HepG2 (cell line): ENCODE measurements at regions not wholly inside any gene's neighbourhood (a gene's known extent, or its start where the extent isn't known, plus 50 kb on each side); places are given as distances from the start of the nearest gene placed in this dataset.

Source experiments
- ATF7 ChIP-seq, 2 experiments: fragments of 450-650 bp in 1 of 2; sonication (generic) in 1 of 2; formaldehyde crosslinking in 1 of 2; IDR thresholded peaks; 2 replicates each; pipeline versions ENCODE4 v1.4.0 to v1.6.1; 2016 to 2020; ENCODE audit warnings: antibody characterized with exemption in 1 of 2, mild to moderate bottlenecking in 1 of 2, missing genetic modification reagents in 1 of 2
- BCL3 ChIP-seq: sonication (generic); formaldehyde crosslinking; IDR thresholded peaks from 2 replicates; pipeline ENCODE4 v1.5.1; 2020; ENCODE audit warnings: mild to moderate bottlenecking, missing genetic modification reagents, moderate library complexity
- CHCHD3 ChIP-seq: sonication (generic); formaldehyde crosslinking; IDR thresholded peaks from 2 replicates; pipeline ENCODE4 v1.8.0; 2022; ENCODE audit warnings: mild to moderate bottlenecking, missing genetic modification reagents, moderate library complexity
- DR1 ChIP-seq: sonication (generic); formaldehyde crosslinking; IDR thresholded peaks from 2 replicates; pipeline ENCODE4 v1.8.0; 2021; ENCODE audit warnings: mild to moderate bottlenecking, missing genetic modification reagents, inconsistent platforms
- ESRRA ChIP-seq: sonication (generic); formaldehyde crosslinking; IDR thresholded peaks from 2 replicates; pipeline ENCODE4 v1.5.1; 2020; ENCODE audit warnings: mild to moderate bottlenecking, low read depth, missing genetic modification reagents
- GPBP1L1 ChIP-seq: sonication (generic); formaldehyde crosslinking; IDR thresholded peaks from 2 replicates; pipeline ENCODE4 v1.5.0; 2020; ENCODE audit warnings: mild to moderate bottlenecking, missing genetic modification reagents
- HOMEZ ChIP-seq: IDR thresholded peaks from 2 replicates; pipeline ENCODE4 v1.6.1; 2016; ENCODE audit warnings: low read depth
- IKZF5 ChIP-seq: IDR thresholded peaks from 2 replicates; pipeline ENCODE4 v1.6.1; 2018; ENCODE audit warnings: missing genetic modification reagents, mild to moderate bottlenecking, missing compliant biosample characterization
- MTA1 ChIP-seq: sonication (generic); formaldehyde crosslinking; IDR thresholded peaks from 2 replicates; pipeline ENCODE4 v1.4.0; 2020; ENCODE audit warnings: missing genetic modification reagents, mild to moderate bottlenecking, borderline replicate concordance
- NR2F2 ChIP-seq: IDR thresholded peaks from 2 replicates; pipeline ENCODE4 v1.6.1; 2012; ENCODE audit warnings: low read depth, inconsistent platforms, borderline replicate concordance
- PAX8 ChIP-seq: sonication (generic); formaldehyde crosslinking; IDR thresholded peaks from 2 replicates; pipeline ENCODE4 v1.8.0; 2022; ENCODE audit warnings: mild to moderate bottlenecking, missing genetic modification reagents, borderline replicate concordance
- RFXANK ChIP-seq: IDR thresholded peaks from 2 replicates; pipeline ENCODE4 v1.6.1; 2016
- SALL1 ChIP-seq: sonication (generic); formaldehyde crosslinking; IDR thresholded peaks from 2 replicates; pipeline ENCODE4 v1.8.0; 2022; ENCODE audit warnings: mild to moderate bottlenecking, missing genetic modification reagents
- SMARCE1 ChIP-seq: fragments of 450-650 bp; IDR thresholded peaks from 2 replicates; pipeline ENCODE4 v1.6.1; 2017; ENCODE audit warnings: borderline replicate concordance
- ZFP36L2 ChIP-seq: sonication (generic); formaldehyde crosslinking; IDR thresholded peaks from 2 replicates; pipeline ENCODE4 v1.4.0; 2020; ENCODE audit warnings: missing genetic modification reagents
- ZNF512B ChIP-seq: sonication (generic); formaldehyde crosslinking; IDR thresholded peaks from 2 replicates; pipeline ENCODE4 v1.5.1; 2020; ENCODE audit warnings: missing genetic modification reagents, mild to moderate bottlenecking, borderline replicate concordance
- ZNF547 ChIP-seq: sonication (generic); formaldehyde crosslinking; IDR thresholded peaks from 2 replicates; pipeline ENCODE4 v1.5.1; 2020; ENCODE audit warnings: mild to moderate bottlenecking, missing genetic modification reagents
- ZNF558 ChIP-seq: sonication (generic); formaldehyde crosslinking; IDR thresholded peaks from 2 replicates; pipeline ENCODE4 v1.9.0; 2022; ENCODE audit warnings: mild to moderate bottlenecking, missing genetic modification reagents, borderline replicate concordance
- ZNF597 ChIP-seq: sonication (generic); formaldehyde crosslinking; IDR thresholded peaks from 2 replicates; pipeline ENCODE4 v1.5.0; 2020; ENCODE audit warnings: missing genetic modification reagents
- ZNF766 ChIP-seq: sonication (generic); formaldehyde crosslinking; IDR thresholded peaks from 2 replicates; pipeline ENCODE4 v1.5.0; 2020; ENCODE audit warnings: missing genetic modification reagents, borderline replicate concordance
- ZNF772 ChIP-seq: sonication (generic); formaldehyde crosslinking; IDR thresholded peaks from 2 replicates; pipeline ENCODE4 v1.5.0; 2020; ENCODE audit warnings: mild to moderate bottlenecking, missing genetic modification reagents
- ZNF83 ChIP-seq: sonication (generic); formaldehyde crosslinking; IDR thresholded peaks from 2 replicates; pipeline ENCODE4 v1.4.0; 2020; ENCODE audit warnings: missing genetic modification reagents, mild to moderate bottlenecking, borderline replicate concordance
- ZNF883 ChIP-seq: sonication (generic); formaldehyde crosslinking; IDR thresholded peaks from 2 replicates; pipeline ENCODE4 v1.5.1; 2020; ENCODE audit warnings: mild to moderate bottlenecking, missing genetic modification reagents; ENCODE audit errors: not compliant biosample characterization

- TF ChIP-seq ZNF512B (CRISPR knock-in tag), result no peak
- TF ChIP-seq GPBP1L1 (CRISPR knock-in tag), result no peak
- no peak for TF ChIP-seq PAX8 (CRISPR knock-in tag)
- no peak for TF ChIP-seq ZNF772 (CRISPR knock-in tag)
- no peak for TF ChIP-seq ZFP36L2 (CRISPR knock-in tag)
- TF ChIP-seq ESRRA (CRISPR knock-in tag), result no peak
- no peak for TF ChIP-seq DR1 (CRISPR knock-in tag)
- TF ChIP-seq SMARCE1, result no peak
- TF ChIP-seq ZNF558 (CRISPR knock-in tag), result no peak
- TF ChIP-seq ZNF597 (CRISPR knock-in tag), result no peak
- no peak for TF ChIP-seq BCL3 (CRISPR knock-in tag)
- TF ChIP-seq MTA1 (CRISPR knock-in tag), result no peak
- no peak for TF ChIP-seq ATF7 (IDR thresholded peaks at IDR 0.05)
- no peak for TF ChIP-seq ATF7 (CRISPR knock-in tag; IDR thresholded peaks at IDR 0.05)
- TF ChIP-seq HOMEZ, result no peak
- no peak for TF ChIP-seq ZNF883
- peak; percentile 84 for TF ChIP-seq SALL1 (CRISPR knock-in tag)
- no peak for TF ChIP-seq ZNF766 (CRISPR knock-in tag)
- TF ChIP-seq ZNF83 (CRISPR knock-in tag), result no peak
- TF ChIP-seq IKZF5 (CRISPR knock-in tag), result no peak
- TF ChIP-seq ZNF547 (CRISPR knock-in tag), result no peak
- no peak for TF ChIP-seq NR2F2
- TF ChIP-seq RFXANK (CRISPR knock-in tag), result no peak
- no peak for TF ChIP-seq CHCHD3 (CRISPR knock-in tag)
These were observed 437.7 kb downstream of the RAP2B start (continued) for GRCh38 chr3:153599685-153600084.
